ENCODE measurements at regions not wholly inside any gene's neighbourhood (a gene's known extent, or its start where the extent isn't known, plus 50 kb on each side); places are given as distances from the start of the nearest gene placed in this dataset.

DNA sequence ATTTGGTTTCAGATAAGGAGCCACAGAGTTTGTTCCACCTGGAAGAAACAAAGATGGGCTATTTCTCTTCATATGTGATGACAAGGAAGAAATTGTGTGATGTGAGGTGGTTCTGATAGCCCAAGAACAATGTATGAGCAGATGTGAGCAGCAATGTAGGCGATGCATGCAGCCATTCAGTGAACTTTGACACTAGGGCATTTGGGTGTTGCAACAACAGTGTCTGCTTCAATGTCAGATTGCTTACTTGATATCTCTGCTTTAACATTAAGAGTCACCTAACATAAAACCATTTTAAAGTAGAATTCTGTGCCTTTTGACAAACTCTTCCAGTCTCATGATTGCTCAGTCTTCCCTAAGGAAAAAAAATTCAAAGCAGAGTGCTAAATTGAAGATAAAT lies 865.4 kb downstream of the SLITRK6 start:
- TF ChIP-seq, protein P1, sequence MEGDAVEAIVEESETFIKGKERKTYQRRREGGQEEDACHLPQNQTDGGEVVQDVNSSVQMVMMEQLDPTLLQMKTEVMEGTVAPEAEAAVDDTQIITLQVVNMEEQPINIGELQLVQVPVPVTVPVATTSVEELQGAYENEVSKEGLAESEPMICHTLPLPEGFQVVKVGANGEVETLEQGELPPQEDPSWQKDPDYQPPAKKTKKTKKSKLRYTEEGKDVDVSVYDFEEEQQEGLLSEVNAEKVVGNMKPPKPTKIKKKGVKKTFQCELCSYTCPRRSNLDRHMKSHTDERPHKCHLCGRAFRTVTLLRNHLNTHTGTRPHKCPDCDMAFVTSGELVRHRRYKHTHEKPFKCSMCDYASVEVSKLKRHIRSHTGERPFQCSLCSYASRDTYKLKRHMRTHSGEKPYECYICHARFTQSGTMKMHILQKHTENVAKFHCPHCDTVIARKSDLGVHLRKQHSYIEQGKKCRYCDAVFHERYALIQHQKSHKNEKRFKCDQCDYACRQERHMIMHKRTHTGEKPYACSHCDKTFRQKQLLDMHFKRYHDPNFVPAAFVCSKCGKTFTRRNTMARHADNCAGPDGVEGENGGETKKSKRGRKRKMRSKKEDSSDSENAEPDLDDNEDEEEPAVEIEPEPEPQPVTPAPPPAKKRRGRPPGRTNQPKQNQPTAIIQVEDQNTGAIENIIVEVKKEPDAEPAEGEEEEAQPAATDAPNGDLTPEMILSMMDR (IDR thresholded peaks at IDR 0.05; ENCODE audit: low read length) = no peak
- TF ChIP-seq EZH2 (IDR thresholded peaks at IDR 0.05; ENCODE audit: borderline replicate concordance, low read length) = no peak
